HEK293 (cell line): ENCODE measurements at regions not wholly inside any gene's neighbourhood (a gene's known extent, or its start where the extent isn't known, plus 50 kb on each side); places are given as distances from the start of the nearest gene placed in this dataset.

ENCODE experiments used
- CTCF ChIP-seq: fragments of 450-650 bp; formaldehyde crosslinking; IDR thresholded peaks from 2 replicates; pipeline ENCODE4 v1.5.1; 2016; ENCODE audit warnings: missing biosample characterization, missing genetic modification characterization
- ZSCAN18 ChIP-seq: fragments of 450-650 bp; formaldehyde crosslinking; IDR thresholded peaks from 2 replicates; pipeline ENCODE4 v1.5.1; 2016; ENCODE audit warnings: missing biosample characterization, missing genetic modification characterization

DNA sequence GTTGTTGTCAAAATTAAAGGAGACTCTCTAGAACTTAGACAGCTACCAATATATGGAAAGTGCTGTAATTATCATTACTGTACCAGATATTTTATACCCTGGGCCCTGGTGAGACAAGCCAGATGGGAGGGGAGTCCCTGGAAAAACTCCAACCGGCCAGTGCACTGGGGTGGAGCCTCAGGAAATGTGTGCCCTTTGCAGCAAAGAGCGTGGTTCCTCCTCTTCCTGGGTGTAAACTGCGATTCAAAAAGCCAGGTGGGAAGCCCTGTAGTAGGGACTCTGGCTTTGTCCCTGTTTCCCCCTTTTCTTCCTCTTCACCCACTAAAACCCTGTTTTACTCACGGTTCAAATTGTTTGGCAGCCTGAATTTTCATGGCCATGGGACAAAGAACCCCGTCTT lies 812.3 kb downstream of the PLA2G4A start:
- TF ChIP-seq ZSCAN18 (tag by site-specific recombination), result no peak
- no peak for TF ChIP-seq CTCF (tag by site-specific recombination)
